ENCODE measurements at regions not wholly inside any gene's neighbourhood (a gene's known extent, or its start where the extent isn't known, plus 50 kb on each side); places are given as distances from the start of the nearest gene placed in this dataset.

GRCh38 chr5:6011199-6011598 is 367.1 kb downstream of the MED10 start:
- no peak for TF ChIP-seq POLR2A (IDR thresholded peaks at IDR 0.05; ENCODE audit: low read depth)
- TF ChIP-seq POLR2AphosphoS5 (IDR thresholded peaks at IDR 0.05): no peak
